ENCODE measurements at regions not wholly inside any gene's neighbourhood (a gene's known extent, or its start where the extent isn't known, plus 50 kb on each side); places are given as distances from the start of the nearest gene placed in this dataset.
"Not testable (repeated sequence)": the region's sequence is repeated elsewhere in the genome, so short reads cannot be mapped to it uniquely, and the experiment has no call there.

DNA sequence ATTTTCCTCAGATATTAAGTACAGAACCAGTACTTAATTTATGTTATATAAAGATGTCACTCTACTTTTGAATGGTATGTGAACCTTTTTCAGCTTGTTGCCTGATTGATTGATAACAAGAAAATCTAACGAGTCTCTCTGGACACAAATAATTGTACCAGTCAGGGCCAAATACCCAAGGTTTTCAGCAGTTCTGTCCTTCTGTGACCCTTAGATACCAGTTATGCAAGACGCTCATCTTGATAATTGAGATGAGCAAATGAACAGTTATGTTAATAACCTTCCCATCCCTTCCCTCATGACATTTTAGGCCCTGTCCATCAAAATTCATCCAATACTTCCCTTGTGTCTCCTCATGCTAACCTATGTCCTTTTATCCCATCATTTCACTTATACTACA, 185.9 kb upstream of the G2E3 start:
- DNase-seq (ENCODE audit: low read depth): no peak

DNA sequence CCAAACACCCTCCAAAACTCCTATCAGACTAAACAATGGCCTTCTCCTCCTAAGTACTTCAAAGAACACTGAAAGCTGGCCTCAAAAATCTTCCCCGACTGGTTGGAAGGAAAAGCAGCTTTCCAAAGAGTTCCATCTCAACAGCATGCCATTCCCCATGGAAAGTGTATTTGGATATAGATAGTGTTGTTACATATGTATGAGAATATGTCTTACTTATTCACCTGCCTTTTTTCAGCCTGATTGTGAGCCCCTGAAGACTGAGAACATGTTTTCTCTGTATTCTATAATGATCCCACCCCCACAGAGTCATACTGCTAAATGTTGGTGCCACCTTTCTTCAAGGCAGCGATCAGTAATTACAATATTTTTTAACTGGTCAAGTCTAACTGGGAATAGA, 185.4 kb upstream of the G2E3 start:
- DNase-seq (ENCODE audit: low read depth): no peak

DNA sequence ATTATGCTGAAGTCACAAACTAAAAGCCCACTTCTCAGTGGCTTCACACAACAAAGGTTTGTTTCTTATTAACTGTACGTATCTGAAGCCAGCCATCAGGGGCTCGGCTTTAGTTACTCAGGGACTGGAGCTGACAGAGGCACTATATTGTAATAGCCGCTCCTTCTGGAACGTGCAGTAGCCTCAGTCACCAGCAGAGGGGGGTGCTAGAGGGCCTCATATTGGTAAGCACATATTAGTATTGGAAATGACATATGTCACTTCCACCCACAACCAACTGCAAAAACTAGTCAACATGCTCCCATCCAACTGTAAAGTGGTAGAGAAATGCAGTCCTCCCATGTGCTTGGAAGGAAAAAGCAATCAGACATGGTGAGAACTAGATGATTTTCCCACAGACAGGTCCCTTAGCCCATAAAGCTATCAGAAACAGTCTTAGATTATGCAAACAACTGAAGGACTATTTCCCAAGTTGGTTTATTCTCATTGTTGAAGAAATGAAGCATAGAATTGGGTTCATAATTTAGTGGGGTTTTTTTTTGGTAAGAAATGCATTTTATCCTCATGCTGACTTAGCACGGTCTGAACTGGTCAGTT, 183.6 kb upstream of the G2E3 start:
- DNase-seq (ENCODE audit: low read depth): peak; percentile 23

DNA sequence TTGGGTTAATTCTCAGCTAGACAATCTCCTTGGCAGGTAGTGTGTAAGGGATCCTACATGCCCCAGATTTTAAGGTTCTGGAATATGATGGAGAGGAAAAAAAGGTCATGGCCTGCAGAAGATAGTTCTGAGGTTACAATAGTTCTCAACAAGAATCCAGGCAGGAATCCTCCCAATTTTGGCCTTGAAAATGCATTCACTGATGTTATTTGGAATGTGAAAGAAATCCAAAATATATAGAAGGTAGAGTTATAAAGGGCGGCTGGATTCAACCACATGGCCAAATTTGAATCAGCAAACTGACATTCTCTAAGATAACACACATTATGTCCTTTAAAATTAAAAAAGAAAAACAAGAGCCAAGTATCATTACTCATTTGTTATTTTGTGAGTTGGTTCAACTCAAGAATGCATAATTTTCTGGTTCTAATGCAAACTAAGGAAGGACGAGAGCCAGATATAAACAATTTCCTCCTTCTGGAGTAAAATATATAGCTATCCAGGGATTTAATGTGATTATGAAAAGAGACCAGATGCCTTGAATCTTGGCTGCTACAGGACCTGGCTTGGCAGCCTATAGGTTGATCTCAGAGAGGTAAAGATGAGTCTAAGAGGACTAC, 177.0 kb upstream of the G2E3 start:
- DNase-seq (ENCODE audit: low read depth): no peak

DNA sequence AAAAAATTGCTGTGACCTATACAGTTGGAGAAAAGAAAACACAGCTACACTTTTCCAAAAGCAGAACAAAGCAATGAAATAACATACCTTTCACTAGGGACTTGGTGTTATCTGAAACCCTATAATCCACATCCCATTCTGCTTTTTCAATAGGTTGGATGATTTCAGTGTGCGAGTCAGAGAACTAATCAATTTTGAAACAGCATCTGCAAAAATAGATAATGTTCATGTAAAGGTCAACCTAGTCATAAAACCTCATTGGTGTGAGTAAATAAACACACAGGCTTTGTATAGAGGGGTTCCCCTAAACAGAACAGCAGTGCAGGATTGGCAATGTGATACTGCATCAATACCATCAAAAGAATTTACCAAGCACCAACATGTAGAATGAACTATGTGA, 173.0 kb upstream of the G2E3 start:
- DNase-seq (ENCODE audit: low read depth): no peak

DNA sequence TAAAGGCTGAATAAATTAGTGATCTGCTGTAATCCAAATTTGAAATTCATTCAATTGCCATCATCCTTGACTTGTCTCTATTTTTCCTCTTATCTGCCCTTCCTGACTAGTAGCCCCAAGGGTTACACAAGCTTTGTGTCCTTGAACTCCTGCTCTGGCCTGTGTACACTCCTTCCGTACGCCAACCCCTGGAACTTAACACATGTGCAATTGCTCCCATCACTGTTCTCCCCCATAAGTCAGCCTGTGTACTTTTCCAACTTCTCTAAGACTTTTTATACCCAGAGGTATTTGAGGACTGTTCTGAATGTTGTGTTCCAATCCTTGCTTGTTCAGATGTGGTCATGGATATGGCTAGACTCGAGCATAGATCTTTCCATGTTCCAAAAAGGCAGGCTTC, 171.1 kb upstream of the G2E3 start:
- no peak for DNase-seq (ENCODE audit: low read depth)

DNA sequence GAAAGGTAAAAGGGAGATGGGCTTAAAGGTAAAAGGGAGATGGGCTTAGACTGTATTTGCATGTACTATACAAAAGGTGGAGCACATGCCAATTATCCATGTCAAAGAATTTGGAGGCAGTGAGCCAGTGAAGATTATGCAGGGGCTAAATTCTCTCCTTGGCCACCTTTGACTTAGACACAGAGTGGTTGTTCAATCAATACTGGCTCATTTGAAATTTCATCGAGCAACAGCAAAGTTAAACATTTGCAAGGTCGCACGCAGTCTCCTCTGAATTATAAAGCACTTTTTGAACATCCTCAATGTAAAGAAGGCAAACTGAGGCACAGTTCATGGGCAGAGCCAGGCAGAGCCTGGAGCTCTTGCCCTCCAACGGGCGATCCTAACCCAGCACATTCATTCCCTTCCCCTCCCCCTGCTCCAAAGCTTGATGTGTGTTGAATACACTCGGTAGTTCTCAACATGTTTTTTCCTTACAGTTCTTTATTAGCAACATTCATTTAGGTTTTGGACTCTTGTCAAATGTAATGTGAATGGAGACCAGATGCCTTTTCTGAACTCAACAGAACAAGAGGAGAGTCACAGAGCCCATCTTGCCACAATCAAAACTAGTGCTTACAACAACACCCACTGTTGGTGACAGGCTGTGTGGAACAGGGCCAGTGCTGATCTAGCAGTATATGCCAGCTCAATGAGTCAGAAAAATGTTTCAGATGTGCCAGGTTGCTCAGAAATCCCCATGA, 169.7 kb upstream of the G2E3 start:
- no peak for DNase-seq (ENCODE audit: low read depth)

DNA sequence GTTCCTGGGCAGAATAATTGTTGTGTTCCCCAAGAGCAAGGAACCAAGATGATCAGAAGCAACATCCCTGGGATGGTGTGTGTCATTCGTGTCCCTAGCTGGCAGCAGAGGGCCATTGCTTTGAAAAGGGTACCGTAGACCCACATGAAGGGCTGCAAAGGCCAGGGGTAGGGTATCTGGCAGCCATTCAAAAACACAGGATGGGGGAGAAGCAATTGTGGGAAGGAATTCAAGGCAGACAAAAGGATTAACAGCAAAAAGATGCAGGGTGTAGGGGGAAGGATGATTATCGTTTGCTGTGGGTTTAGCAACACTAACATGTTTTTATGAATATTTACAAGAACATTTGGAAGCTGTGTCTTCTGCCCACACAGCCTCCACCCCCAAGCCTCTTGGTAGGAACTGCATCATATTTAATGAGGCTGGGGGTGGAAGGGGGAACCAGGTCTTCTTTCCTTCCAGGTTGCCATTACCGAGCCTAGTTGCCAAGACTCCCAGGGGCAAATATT, 169.0 kb upstream of the G2E3 start:
- no peak for DNase-seq (ENCODE audit: low read depth)

DNA sequence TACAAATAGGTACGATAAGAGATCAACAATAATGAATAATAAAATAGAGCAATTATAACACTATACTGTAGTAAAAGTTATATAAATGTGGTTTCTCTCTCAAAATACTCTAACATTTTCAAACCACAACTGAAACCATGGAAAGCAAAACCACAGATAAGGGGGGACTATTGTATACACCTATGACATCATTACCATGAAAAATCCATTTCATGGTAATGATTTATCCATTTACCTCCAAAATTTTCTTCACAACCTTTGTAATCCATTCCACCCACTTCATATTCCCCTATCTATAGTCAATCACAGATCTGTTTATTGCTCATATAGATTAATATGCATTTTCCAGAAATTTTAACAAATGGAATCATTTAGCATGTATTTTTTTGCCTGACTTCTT, 163.9 kb upstream of the G2E3 start:
- DNase-seq (ENCODE audit: low read depth): no peak

DNA sequence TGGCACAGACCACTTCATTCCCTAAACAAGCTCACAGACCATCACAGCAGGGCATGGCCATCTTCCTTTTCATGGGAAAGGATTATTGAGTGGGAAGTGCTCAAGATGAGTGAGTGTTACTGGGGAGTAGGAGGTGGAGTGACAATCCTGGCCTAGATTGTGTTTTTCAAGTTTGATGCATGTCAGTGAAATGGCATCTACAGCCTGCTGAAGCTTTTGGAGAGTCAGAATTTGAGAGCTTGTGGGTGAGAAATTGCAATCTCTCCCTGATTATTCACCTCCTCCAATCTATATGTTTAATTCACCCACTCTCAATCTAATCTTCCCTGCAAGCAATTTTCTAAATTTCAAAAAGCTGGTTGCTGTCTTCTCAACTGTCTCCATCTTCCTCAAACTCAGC, 156.1 kb upstream of the G2E3 start:
- no peak for DNase-seq (ENCODE audit: low read depth)

DNA sequence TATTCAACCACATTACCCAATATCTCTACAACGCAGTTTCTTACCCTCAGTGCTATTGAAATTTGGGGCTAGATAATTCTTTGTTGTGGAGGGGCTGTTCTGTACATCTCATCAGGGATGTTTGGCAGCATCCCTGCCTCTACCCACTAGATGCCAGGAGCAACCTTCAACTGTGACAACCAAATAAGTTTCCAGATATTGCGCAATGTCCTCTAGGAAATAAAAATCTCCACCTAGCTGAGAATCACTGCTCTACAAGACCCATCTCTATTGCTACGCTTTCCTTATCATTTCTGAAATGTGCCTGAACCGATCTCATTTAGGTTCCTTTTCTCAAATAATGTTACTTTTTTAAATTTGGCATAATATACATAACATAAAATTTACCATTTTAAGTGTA, 155.2 kb upstream of the G2E3 start:
- no peak for DNase-seq (ENCODE audit: low read depth)

DNA sequence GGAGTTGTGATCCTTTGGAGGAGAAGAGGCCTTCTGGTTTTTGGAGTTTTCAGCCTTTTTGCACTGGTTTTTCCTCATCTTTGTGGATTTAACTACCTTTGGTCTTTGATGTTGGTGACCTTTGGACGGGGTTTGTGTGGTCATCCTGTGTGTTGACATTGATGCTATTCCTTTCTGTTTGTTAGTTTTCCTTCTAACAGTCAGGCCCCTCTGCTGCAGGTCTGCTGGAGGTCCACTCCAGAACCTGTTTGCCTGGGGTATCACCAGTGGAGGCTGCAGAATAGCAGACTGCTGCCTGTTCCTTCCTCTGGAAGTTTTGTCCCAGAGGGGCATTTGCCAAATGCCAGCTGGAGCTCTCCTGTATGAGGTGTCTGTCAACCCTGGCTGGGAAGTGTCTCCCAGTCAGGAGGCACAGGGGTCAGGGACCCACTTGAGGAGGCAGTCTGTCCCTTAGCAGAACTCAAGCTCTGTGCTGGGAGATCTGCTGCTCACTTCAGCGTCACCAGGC, 149.4 kb upstream of the G2E3 start:
- DNase-seq (ENCODE audit: low read depth): not testable (repeated sequence)

DNA sequence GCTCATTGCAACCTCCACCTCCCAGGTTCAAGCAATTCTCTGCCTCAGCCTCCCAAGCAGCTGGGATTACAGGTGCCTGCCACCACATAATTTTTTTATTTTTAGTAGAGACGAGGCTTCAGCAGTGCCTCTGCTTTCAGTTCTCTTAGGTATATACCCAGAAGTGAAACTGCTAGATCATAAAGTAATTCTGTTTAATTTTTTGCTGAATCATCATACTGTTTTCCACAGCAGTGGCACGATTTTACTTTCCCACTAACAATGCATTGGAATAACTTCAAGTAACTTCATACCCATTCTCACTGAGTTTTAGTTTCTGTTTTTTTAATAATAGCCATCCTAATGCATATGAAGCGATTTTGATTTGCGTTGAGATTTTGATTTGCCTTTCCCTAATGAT, 148.0 kb upstream of the G2E3 start:
- DNase-seq (ENCODE audit: low read depth): no peak

DNA sequence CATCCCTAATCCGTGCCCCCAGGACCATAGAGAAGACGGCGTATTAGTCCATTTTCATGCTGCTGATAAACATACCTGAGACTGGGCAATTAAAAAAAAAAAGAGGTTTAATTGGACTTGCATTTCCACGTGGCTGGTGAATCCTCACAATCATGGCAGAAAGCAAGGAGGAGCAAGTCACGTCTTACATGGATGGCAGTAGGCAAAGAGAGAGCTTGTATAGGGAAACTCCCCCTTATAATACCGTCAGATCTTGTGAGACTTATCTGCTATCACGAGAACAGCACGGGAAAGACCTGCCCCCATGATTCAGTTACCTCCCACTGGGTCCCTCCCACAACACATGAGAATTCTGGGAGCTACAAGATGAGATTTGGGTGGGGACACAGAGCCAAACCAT, 145.8 kb upstream of the G2E3 start:
- DNase-seq (ENCODE audit: low read depth): not testable (repeated sequence)

DNA sequence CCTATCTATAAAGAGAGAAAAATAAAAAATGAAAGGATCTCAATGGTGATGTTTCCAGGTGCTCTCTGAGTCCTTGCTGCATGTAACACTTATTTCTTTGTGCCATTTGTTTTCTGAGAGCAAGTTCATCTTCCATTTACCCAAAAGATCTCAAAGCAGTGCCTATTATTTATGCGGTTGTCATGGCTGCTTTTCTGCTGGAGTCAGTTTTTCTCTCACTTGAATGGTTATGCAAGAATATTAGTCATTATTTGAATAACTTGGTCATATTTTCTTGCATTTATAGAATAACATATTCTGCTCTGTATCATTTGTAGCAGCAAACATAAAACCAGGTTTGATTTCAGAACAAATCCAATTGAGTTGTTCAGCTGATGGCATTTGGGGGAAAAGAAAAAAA, 141.8 kb upstream of the G2E3 start:
- DNase-seq (ENCODE audit: low read depth): no peak

DNA sequence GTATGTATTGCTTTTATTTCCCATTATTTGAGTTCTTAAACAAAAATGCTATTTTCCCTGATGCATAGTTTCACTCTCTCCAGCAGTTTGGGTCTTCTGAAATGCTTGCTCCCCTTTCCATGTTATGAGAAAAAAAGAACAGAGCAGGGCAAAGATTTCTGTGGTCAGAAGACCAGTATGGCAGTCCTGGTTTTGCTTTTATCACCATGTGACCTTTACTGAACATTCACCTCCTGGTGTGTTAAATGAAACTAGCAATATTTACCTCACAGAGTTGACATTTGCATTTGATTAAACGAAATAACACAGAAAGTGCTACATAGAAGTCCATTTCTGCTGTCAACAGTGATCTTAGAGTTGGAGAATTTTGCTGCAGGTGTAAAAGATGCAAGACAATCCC, 141.0 kb upstream of the G2E3 start:
- DNase-seq (ENCODE audit: low read depth): no peak

DNA sequence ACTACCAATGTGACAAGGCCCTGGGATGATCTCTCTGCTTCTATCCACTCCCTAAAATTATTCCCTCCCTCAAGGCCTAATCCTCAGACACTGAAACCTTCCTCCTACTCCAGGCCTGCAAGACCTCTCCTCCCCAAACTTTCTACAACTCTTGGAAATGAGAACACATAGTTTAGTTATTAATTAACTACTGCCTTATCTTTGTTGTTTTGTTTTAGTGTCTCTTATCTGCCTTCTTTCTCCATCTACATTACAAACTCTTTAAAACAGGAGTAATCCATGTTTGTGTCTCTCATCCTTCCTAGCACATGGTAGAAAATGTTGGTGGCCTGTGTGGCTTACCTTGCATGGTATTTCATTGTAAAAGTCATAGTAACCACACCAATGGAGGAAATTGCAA, 139.9 kb upstream of the G2E3 start:
- no peak for DNase-seq (ENCODE audit: low read depth)

DNA sequence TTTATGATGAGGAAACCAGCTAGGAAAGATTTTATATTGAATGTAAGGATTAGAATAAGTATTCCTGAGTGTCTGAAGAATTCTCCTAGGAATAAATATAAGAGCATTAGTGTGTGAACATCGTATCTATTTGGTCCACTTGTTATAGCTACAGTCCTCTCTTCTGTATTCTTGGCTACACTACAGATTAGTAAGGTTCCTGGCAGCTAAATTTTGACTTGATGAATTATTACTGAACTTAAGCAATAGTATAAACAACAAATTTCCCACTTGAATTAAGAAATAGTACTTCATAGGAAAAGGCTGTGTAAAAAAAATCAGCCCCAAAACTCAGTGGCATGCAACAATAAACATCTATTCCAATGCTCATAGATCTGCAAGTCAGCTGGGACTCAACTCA, 138.4 kb upstream of the G2E3 start:
- DNase-seq (ENCODE audit: low read depth): no peak

DNA sequence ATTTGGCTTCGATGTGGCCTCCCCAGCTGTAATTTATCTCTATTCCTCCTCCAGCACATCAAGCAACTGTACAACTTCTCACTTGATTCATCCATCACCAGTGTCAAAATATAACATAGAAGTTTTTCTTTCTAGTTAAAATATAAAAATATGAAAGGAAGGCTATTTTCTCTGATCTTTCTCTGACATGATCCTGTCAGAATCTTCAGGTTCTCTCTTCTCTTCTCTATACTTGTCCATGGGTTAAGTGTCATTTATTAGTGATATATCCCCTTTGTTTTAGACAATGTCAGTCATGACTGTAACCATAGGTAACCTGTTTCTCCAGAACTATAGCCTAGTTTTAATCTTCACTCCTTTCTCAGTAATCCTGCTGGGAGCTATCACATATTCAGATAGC, 132.5 kb upstream of the G2E3 start:
- DNase-seq (ENCODE audit: low read depth): no peak

DNA sequence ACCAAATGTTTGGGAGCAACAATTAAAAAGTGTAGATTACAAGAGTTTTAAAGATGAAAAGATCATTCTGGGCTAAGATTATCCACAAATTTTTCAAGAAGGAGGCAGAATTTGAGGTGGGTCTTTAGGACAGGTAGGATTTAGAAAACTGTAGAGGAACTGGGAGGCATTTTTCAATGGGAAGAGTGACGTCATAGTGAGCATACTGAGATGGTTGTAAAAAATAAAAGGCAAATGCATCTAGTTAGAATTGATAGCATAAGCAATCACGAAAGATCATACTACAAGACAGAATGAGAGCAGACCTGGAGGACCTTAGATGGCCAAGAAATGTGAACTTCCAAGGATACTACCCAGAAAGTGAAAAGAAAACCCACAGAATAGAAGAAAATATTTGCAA, 131.6 kb upstream of the G2E3 start:
- no peak for DNase-seq (ENCODE audit: low read depth)

DNA sequence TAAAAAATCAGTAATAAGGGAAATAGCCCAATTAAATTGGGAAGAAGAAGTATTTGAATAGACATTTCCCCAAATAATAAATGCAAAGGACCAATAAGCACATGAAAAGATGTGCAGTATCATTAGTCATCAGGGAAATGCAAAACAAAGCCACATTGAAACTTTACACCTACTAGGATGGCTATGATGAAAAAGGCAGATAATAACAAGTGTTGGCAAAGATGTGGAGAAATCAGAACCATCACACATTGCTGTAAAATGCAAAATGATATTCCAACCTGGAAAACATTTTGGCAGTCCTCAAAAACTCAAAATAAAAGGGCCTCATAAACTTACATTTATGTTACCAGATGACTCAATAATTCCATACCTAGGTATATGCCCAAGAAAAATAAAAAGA, 131.1 kb upstream of the G2E3 start:
- DNase-seq (ENCODE audit: low read depth): no peak

DNA sequence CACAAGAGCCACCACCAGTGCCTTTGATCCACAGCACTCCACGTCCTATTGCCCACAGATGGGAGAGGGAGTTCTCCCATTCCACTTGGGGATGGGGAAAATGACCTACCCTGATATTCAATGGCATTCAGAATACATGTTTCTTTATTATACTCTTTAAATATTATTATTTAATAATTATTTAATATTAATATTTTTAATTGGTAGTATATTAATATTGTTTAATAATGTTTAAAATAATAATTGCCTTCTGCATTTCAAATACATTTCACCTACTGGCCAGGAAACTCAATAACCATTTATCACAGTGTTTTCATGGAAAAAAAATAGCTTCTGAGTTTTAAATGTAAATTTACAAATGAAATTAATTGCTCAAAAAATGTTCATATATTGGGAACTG, 127.4 kb upstream of the G2E3 start:
- no peak for DNase-seq (ENCODE audit: low read depth)

DNA sequence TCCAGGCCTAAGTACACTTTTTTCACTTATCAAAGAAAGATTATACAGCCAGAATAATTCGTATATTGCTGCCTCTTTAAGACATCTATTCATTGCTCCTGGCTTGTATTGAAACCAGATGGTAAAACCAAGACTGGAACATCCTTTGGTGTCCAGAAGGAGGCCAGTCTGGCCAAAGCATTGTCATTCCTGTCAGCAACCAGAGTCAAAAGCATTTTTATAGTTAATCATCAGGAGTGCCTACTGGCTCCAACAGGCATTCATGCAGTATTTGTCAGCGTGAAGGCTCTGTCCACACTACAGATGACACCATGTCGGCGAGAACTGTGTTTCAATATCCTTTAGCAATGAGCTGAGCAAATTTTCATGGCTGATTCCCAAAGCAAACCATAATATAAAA, 118.0 kb upstream of the G2E3 start:
- DNase-seq (ENCODE audit: low read depth): no peak

Data from non-pigmented ciliary epithelial cell (primary cell).